HFFc6 (cell line): ENCODE measurements at regions not wholly inside any gene's neighbourhood (a gene's known extent, or its start where the extent isn't known, plus 50 kb on each side); places are given as distances from the start of the nearest gene placed in this dataset.

Source experiments
- DNase-seq: peaks from one replicate; pipeline ENCODE4 v3.0.0-alpha.2; 2018
- H3K27ac Mint-ChIP-seq: 2 replicates; pipeline ENCODE4 v1.8.0; 2020; ENCODE audit warnings: mild to moderate bottlenecking, mixed read lengths
- H3K27me3 Mint-ChIP-seq: 2 replicates; pipeline ENCODE4 v1.8.0; 2021; ENCODE audit warnings: mild to moderate bottlenecking, moderate library complexity, mixed read lengths; ENCODE audit not compliant: insufficient read depth
- H3K36me3 Mint-ChIP-seq: 2 replicates; pipeline ENCODE4 v1.8.0; 2021; ENCODE audit warnings: low read depth, mixed read lengths
- H3K4me1 Mint-ChIP-seq: 2 replicates; pipeline ENCODE4 v1.8.0; 2020; ENCODE audit warnings: low read depth, mixed read lengths
- H3K4me3 Mint-ChIP-seq: 2 replicates; pipeline ENCODE4 v1.8.0; 2020; ENCODE audit warnings: mild to moderate bottlenecking, moderate library complexity, mixed read lengths
- H3K9me3 Mint-ChIP-seq: 2 replicates; pipeline ENCODE4 v1.8.0; 2020; ENCODE audit warnings: mild to moderate bottlenecking, mixed read lengths
- CTCF ChIP-seq: fragments of 200-600 bp; sonication (generic); IDR thresholded peaks from 2 replicates; pipeline ENCODE4 v1.5.0; 2021; ENCODE audit warnings: antibody characterized with exemption, mild to moderate bottlenecking

- no peak for TF ChIP-seq CTCF
- Mint-ChIP-seq H3K36me3 (peaks cover 3% of the 10 kb centered on the region; the same call in 1 of the 2 replicates), H3K27me3 (no peaks in the 10 kb centered on the region), H3K4me3 (no peak overlapping the region), H3K27ac (no peak overlapping the region), H3K4me1 (no peaks in the 10 kb centered on the region), H3K9me3 (peaks cover 44% of the 10 kb centered on the region)
- DNase-seq: no peak
Measured at GRCh38 chr6:164695896-164696295, 613.5 kb downstream of the C6orf118 start.

DNA sequence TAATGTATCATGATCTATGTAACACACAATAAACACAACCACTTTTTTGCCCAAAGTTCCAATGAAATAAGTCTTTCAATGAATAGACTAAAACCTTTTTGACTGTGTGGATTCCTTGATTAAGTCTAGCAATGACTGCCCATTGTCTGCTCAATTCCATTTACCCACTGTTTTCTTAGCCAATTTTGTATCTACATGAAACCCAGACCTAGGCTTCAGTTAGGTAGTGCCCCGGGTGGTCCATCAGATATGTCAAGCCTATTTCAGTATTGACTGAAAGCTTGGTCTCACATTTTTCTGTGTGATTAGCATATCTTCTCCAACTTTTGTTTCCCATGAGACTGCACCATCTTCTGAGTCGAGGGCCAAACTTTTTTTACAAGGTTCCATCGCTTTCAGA, 615.0 kb downstream of the C6orf118 start:
- Mint-ChIP-seq H3K27me3 (no peaks in the 10 kb centered on the region), H3K4me1 (no peaks in the 10 kb centered on the region), H3K4me3 (no peak overlapping the region), H3K36me3 (peaks cover 12% of the 10 kb centered on the region), H3K9me3 (peaks cover 54% of the 10 kb centered on the region), H3K27ac (no peak overlapping the region)
- no peak for DNase-seq
- TF ChIP-seq CTCF: no peak

GRCh38 chr6:164693944-164694343, 615.5 kb downstream of the C6orf118 start:
- no peak overlapping the region for H3K4me3 Mint-ChIP-seq
- H3K27ac Mint-ChIP-seq: no peak overlapping the region
- H3K27me3 Mint-ChIP-seq: no peaks in the 10 kb centered on the region
- DNase-seq: no peak
- H3K36me3 Mint-ChIP-seq: peaks cover 12% of the 10 kb centered on the region
- H3K4me1 Mint-ChIP-seq: no peaks in the 10 kb centered on the region
- no peak for TF ChIP-seq CTCF
- peaks cover 55% of the 10 kb centered on the region for H3K9me3 Mint-ChIP-seq

- DNase-seq: no peak
- Mint-ChIP-seq H3K4me3 (no peak overlapping the region), H3K27me3 (no peaks in the 10 kb centered on the region), H3K9me3 (peaks cover 57% of the 10 kb centered on the region), H3K27ac (no peak overlapping the region), H3K36me3 (peaks cover 12% of the 10 kb centered on the region), H3K4me1 (no peaks in the 10 kb centered on the region)
- TF ChIP-seq CTCF: no peak
Measured at GRCh38 chr6:164692772-164693510, 616.5 kb downstream of the C6orf118 start.

GRCh38 chr6:164690702-164691500, 618.5 kb downstream of the C6orf118 start:
- no peak overlapping the region for H3K27ac Mint-ChIP-seq
- TF ChIP-seq CTCF: no peak
- H3K36me3 Mint-ChIP-seq: peaks cover 9% of the 10 kb centered on the region
- no peaks in the 10 kb centered on the region for H3K27me3 Mint-ChIP-seq
- H3K4me3 Mint-ChIP-seq: no peak overlapping the region
- no peak for DNase-seq
- H3K4me1 Mint-ChIP-seq: no peaks in the 10 kb centered on the region
- peaks cover 57% of the 10 kb centered on the region for H3K9me3 Mint-ChIP-seq
